ENCODE measurements at regions not wholly inside any gene's neighbourhood (a gene's known extent, or its start where the extent isn't known, plus 50 kb on each side); places are given as distances from the start of the nearest gene placed in this dataset.
A peak's percentile ranks its signal among the peaks of the same experiment; 100 is the strongest.

- Histone ChIP-seq H3K27me3 (no peaks in the 10 kb centered on the region), H3K36me3 (no peaks in the 10 kb centered on the region), H3K4me3 (no peak overlapping the region), H3K4me1 (peaks cover 0 to 6% of the 10 kb centered on the region in 2 donors), H3K27ac (peak overlapping the region in 1 of 2 donors; percentile 65), H3K9me3 (no peaks in the 10 kb centered on the region)
- no peak for DNase-seq
- TF ChIP-seq POLR2A (IDR thresholded peaks at IDR 0.05): no peak
- no peak for TF ChIP-seq CTCF (IDR thresholded peaks at IDR 0.05)
- intact Hi-C loops (cut with DNase I; ENCODE audit: low total_unique reads): no loop called here
These were observed 541.0 kb downstream of the TNS3 start for GRCh38 chr7:47040795-47041347.

GRCh38 chr7:47039904-47040303 lies 542.0 kb downstream of the TNS3 start:
- intact Hi-C loops (cut with DNase I; ENCODE audit: low total_unique reads): no loop called here
- Histone ChIP-seq H3K9me3 (no peaks in the 10 kb centered on the region), H3K4me1 (peaks cover 0 to under 1% of the 10 kb centered on the region in 2 donors), H3K27me3 (no peaks in the 10 kb centered on the region), H3K4me3 (no peak overlapping the region), H3K36me3 (no peaks in the 10 kb centered on the region), H3K27ac (peak overlapping the region; percentile 45 to 65)
- DNase-seq: no peak
- TF ChIP-seq POLR2A (IDR thresholded peaks at IDR 0.05) (no peak), CTCF (IDR thresholded peaks at IDR 0.05) (no peak)

GRCh38 chr7:47039089-47039648 lies 542.7 kb downstream of the TNS3 start:
- intact Hi-C loops (cut with DNase I; ENCODE audit: low total_unique reads): no loop called here
- no peaks in the 10 kb centered on the region for H3K27me3 ChIP-seq
- H3K36me3 ChIP-seq: no peaks in the 10 kb centered on the region
- H3K9me3 ChIP-seq: no peaks in the 10 kb centered on the region
- H3K4me1 ChIP-seq: no peaks in the 10 kb centered on the region
- no peak for DNase-seq
- peak overlapping the region; percentile 45 to 65 for H3K27ac ChIP-seq
- no peak for TF ChIP-seq POLR2A (IDR thresholded peaks at IDR 0.05)
- TF ChIP-seq CTCF (IDR thresholded peaks at IDR 0.05): no peak
- no peak overlapping the region for H3K4me3 ChIP-seq

- no peaks in the 10 kb centered on the region for H3K9me3 ChIP-seq
- TF ChIP-seq CTCF (IDR thresholded peaks at IDR 0.05) (no peak), POLR2A (IDR thresholded peaks at IDR 0.05) (no peak)
- intact Hi-C loops (cut with DNase I; ENCODE audit: low total_unique reads): no loop called here
- H3K36me3 ChIP-seq: no peaks in the 10 kb centered on the region
- no peak overlapping the region for H3K4me3 ChIP-seq
- H3K27me3 ChIP-seq: no peaks in the 10 kb centered on the region
- H3K27ac ChIP-seq: peak overlapping the region; percentile 45 to 65
- H3K4me1 ChIP-seq: no peaks in the 10 kb centered on the region
- no peak for DNase-seq
These were observed 543.3 kb downstream of the TNS3 start for GRCh38 chr7:47038621-47039020.

- Histone ChIP-seq H3K27ac (no peak overlapping the region), H3K9me3 (no peaks in the 10 kb centered on the region), H3K36me3 (no peaks in the 10 kb centered on the region), H3K27me3 (no peaks in the 10 kb centered on the region), H3K4me1 (no peaks in the 10 kb centered on the region), H3K4me3 (no peak overlapping the region)
- no peak for TF ChIP-seq POLR2A (IDR thresholded peaks at IDR 0.05)
- TF ChIP-seq CTCF (IDR thresholded peaks at IDR 0.05): no peak
- intact Hi-C loops (cut with DNase I; ENCODE audit: low total_unique reads): no loop called here
- DNase-seq: no peak
These were observed 544.3 kb downstream of the TNS3 start for GRCh38 chr7:47037607-47038006.
